Epithelial cell of proximal tubule (primary cell): ENCODE measurements at regions not wholly inside any gene's neighbourhood (a gene's known extent, or its start where the extent isn't known, plus 50 kb on each side); places are given as distances from the start of the nearest gene placed in this dataset.
"Not testable (repeated sequence)": the region's sequence is repeated elsewhere in the genome, so short reads cannot be mapped to it uniquely, and the experiment has no call there.

Experiments used
- DNase-seq: peaks from one replicate; pipeline ENCODE4 v3.0.0-alpha.2; 2011; ENCODE audit warnings: low read depth
- H3K4me3 ChIP-seq: 2 replicates; pipeline ENCODE4 v1.5.1; 2011; ENCODE audit warnings: low read depth, mild to moderate bottlenecking, low read length
- TF ChIP-seq, protein P1 (sequence below): conservative IDR thresholded peaks from 2 replicates; pipeline ENCODE4 v1.5.1; 2012; ENCODE audit warnings: low read depth, mild to moderate bottlenecking, low read length

DNA sequence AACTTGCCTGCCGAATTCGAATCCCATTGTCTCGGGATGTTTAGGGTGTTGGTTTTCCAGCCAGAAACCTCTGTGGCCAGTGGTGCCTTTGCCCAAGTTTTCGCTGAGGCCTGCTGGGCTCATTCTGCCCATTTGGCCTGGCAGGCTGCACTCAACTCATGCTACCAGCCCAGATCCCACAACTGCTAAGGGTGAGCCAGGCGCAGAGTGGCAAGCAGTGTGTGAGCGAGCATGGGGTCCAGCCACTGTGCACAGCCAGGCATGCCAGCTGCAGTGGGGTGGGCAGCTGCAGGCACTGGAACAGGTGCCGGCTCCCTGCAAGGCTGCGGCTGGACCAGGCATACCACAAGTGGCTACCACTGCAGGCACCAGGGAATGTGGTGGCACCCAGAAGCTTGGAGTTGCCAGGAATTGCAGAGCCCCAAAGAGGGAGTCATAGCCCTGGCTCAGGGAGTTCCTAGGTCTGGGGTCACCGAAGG, 151.4 kb upstream of the P2RY1 start:
- DNase-seq = no peak
- H3K4me3 ChIP-seq = no peak overlapping the region
- TF ChIP-seq, protein P1, sequence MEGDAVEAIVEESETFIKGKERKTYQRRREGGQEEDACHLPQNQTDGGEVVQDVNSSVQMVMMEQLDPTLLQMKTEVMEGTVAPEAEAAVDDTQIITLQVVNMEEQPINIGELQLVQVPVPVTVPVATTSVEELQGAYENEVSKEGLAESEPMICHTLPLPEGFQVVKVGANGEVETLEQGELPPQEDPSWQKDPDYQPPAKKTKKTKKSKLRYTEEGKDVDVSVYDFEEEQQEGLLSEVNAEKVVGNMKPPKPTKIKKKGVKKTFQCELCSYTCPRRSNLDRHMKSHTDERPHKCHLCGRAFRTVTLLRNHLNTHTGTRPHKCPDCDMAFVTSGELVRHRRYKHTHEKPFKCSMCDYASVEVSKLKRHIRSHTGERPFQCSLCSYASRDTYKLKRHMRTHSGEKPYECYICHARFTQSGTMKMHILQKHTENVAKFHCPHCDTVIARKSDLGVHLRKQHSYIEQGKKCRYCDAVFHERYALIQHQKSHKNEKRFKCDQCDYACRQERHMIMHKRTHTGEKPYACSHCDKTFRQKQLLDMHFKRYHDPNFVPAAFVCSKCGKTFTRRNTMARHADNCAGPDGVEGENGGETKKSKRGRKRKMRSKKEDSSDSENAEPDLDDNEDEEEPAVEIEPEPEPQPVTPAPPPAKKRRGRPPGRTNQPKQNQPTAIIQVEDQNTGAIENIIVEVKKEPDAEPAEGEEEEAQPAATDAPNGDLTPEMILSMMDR = no peak

DNA sequence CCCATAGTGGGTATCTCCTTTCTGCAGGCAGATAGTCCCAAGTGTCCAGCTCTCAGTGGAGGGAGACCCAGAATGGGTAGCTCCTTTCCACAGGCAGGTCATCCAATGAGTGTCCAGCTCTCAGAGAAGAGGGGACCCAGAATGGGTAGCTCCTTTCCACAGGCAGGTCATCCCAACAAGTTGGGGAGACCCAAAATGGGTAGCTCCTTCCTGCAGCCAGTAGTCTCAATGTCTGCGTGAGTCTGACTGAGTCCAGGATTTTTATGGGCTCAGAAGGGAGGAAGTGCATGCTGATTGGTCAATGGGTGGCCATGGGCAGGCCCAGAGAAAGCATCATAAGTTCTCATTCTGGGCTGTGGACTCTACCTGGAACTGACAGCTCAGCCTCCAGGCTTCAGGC, 150.7 kb upstream of the P2RY1 start:
- no peak for DNase-seq
- TF ChIP-seq, protein P1 = no peak
- no peak overlapping the region for H3K4me3 ChIP-seq

DNA sequence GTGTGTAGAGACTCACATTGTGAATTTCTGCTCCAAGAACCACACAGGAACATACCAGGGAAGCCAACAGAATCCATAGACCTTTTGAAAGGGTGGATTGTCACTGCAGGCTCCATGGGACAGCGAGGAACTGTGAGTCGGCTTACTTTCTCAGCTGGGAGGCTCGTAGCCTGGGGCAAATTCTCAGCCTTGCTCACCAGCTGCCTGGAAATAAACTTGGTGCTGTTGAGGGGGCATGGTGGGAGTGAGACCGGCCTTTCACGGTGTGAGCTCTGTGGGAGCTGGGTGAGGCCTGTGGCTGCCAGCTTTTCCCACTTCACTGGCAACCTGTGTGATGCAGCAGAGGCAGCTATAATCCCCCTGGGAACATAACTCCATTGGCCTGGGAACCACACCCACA, 146.6 kb upstream of the P2RY1 start:
- H3K4me3 ChIP-seq = no peak overlapping the region
- no peak for DNase-seq
- TF ChIP-seq, protein P1 = no peak

DNA sequence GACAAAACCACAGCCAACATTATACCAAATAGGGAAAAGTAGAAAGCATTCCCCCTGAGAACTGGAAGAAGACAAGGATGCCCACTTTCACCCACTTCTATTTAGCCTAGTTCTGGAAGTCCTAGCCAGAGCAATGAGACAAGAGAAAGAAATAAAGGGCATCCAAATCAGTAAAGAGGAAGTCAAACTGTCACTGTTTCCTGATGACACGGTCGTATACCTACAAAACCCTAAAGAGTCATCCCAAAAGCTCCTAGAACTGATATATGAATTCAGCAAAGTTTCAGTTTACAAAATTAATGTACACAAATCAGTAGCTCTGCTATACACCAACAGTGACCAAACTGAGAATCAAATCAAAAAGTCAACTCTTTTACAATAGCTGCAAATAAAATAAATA, 142.6 kb upstream of the P2RY1 start:
- H3K4me3 ChIP-seq, DNase-seq: not testable (repeated sequence)

DNA sequence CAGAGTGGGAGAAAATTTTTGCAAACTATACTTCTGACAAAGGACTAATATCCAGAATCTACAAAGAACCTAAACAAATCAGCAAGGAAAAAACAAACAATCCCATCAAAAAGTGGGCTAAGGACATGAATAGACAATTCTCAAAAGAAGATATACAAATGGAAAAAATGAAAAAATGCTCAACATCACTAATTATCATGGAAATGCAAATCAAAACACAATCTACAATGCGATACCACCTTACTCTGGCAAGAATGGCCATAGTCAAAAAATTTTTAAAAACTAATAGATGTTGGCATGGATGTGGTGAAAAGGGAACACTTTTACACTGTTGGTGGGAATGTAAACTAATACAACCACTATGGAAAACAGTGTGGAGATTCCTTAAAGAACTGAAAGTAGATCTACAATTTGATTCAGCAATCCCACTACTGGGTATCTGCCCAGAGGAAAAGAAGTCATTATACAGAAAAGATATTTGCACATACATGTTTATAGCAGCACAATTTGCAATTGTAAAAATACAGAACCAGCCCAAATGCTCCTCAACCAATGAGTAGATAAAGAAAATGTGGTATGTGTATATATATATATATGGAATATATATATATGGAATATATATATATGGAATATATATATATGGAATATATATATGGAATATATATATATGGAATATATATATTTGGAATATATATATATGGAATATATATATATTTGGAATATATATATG, 141.2 kb upstream of the P2RY1 start:
- DNase-seq = not testable (repeated sequence)

DNA sequence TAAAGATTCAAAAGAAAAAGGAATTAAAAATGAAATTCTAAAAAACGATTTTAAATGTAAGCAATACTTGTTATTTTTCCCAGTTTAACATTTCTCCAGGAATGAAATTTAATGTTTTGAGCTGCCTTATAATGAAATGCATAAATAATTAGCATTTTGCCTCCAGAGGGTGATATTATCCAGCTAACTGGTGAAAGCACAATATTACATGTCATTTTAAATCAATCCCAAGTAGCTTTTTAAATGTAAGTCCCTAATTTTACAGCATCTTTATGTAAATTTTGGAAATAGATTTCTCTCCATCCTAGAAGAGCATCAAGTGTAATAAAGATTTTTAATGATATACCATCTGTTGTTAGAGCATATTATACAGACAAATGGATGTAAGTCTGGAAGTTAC, 139.1 kb upstream of the P2RY1 start:
- no peak overlapping the region for H3K4me3 ChIP-seq
- TF ChIP-seq, protein P1 = no peak
- no peak for DNase-seq

More for the DNA sequence above, 141.2 kb upstream of the P2RY1 start:
- H3K4me3 ChIP-seq = not testable (repeated sequence)

DNA sequence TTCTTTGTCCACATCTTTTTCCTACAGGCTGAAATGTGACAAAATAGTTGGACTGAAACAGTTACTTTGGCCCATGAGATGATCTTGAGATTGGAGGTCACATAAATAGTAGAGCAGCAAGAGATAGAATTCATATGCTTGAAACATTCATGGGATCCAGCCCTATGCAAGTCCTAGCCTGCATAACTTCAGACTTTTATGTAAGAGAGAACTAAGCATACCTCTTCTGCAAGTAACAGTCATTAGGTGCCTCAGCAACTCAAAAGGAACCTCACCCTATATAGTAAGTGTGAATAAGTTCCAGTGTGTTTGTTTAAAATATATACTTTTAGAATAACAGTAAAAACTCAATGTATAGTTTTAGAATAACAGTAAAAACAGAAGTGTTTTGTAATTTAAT, 138.0 kb upstream of the P2RY1 start:
- H3K4me3 ChIP-seq = no peak overlapping the region
- DNase-seq = no peak
- TF ChIP-seq, protein P1 = no peak

DNA sequence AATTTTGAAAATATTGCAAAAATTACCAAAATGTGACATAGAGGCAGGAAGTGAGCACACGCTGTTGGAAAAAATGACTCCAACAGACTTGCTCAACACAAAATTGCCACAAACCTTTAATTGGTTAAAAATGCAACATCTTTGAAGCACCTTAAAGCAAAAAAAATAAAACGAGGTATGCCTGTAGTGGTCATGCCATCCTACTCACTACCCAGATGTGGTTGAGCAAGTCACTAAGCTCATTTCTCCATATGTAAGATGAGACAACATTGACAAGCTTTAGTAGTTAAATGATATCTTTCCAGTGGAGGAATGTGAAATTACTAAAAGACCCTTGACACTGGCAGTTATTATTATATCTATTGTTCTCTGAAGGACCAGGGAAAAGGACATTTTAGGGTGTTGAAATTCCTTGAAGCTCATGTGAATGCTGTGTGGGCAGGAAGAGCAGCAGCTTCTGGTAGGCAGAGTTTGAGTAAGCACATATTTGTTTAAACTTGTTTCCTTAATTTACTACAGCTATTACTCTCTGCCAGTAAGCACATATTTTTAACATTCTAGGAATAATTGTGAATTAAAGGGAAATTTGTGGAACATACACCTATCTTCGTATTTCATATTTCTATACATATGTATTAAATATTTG, 131.6 kb upstream of the P2RY1 start:
- H3K4me3 ChIP-seq = no peak overlapping the region
- TF ChIP-seq, protein P1 = no peak

More for the DNA sequence above, 131.6 kb upstream of the P2RY1 start:
- DNase-seq = no peak
